GM12878 (cell line): ENCODE measurements at regions not wholly inside any gene's neighbourhood (a gene's known extent, or its start where the extent isn't known, plus 50 kb on each side); places are given as distances from the start of the nearest gene placed in this dataset.

ENCODE experiments used
- ATAC-seq: fragments of 200-7000 bp; cut with Tn5 transposase; 3 replicates; pipeline ENCODE4 v1.9.1; 2020; ENCODE audit warnings: mild to moderate bottlenecking, moderate library complexity
- BruUV-seq: library from RNA; stranded (reverse); fragments of 400-500 nt; replicated peaks from 2 replicates; lab custom pipeline; 2021; lab: Mats Ljungman, UMichigan
- CTCF ChIA-PET: fragments of 300-600 bp; sonication (Branson Sonifier 250); formaldehyde crosslinking; extraction: SDS; loops from one replicate; lab custom pipeline; 2021; ENCODE audit warnings: inconsistent platforms; lab: Yijun Ruan, JAX
- POLR2A ChIA-PET: fragments of 350-600 bp; formaldehyde crosslinking; extraction: SDS; loops from one replicate; lab custom pipeline; 2021; ENCODE audit warnings: inconsistent platforms; lab: Charles Lee
- RAD21 ChIA-PET: fragments of 300-600 bp; sonication (Branson Sonifier 250); formaldehyde crosslinking; loops from one replicate; lab custom pipeline; 2023; ENCODE audit warnings: antibody characterized with exemption; ENCODE audit not compliant: unreplicated experiment; lab: Charles Lee
- SMC1A ChIA-PET: fragments of 300-600 bp; sonication (Branson Sonifier 250); formaldehyde crosslinking; loops from one replicate; lab custom pipeline; 2023; ENCODE audit not compliant: unreplicated experiment, uncharacterized antibody; lab: Charles Lee
- DNase-seq: peaks from one replicate; pipeline ENCODE4 v3.0.0-alpha.2; 2011; ENCODE audit warnings: low read depth, low spot score
- FAIRE-seq: peaks from 3 replicates; lab custom pipeline; 2011; peaks lifted over from hg19 to GRCh38; lab: Jason Lieb, UNC
- H2AFZ ChIP-seq: 2 replicates; pipeline ENCODE4 v1.6.0; 2011; ENCODE audit warnings: low read depth, low read length, control low read depth; ENCODE audit not compliant: control insufficient read depth
- H3K27ac ChIP-seq: 2 replicates; pipeline ENCODE4 v1.5.1; 2011; ENCODE audit warnings: control low read depth; ENCODE audit not compliant: control insufficient read depth, insufficient read depth
- H3K27me3 ChIP-seq, 2 experiments: replicated peaks in 1 of 2; 2 replicates each; pipeline versions ENCODE4 v1.6.0 to v1.6.1; 2011; ENCODE audit warnings: low read length in 1 of 2; ENCODE audit not compliant: control insufficient read depth in 2 of 2, insufficient read depth in 2 of 2
- H3K36me3 ChIP-seq, 2 experiments: 2 replicates each; pipeline ENCODE4 v1.5.1; 2011; ENCODE audit warnings: low read length in 1 of 2; ENCODE audit not compliant: control insufficient read depth in 2 of 2, insufficient read depth in 2 of 2
- H3K4me1 ChIP-seq: 2 replicates; pipeline ENCODE4 v1.6.1; 2011; ENCODE audit warnings: mild to moderate bottlenecking, low read length, moderate library complexity, mixed read lengths; ENCODE audit not compliant: control insufficient read depth, insufficient read depth
- H3K4me2 ChIP-seq: 2 replicates; pipeline ENCODE4 v1.6.0; 2011; ENCODE audit warnings: control low read depth; ENCODE audit not compliant: control insufficient read depth, insufficient read depth
- H3K4me3 ChIP-seq: fragments of 200-600 bp; sonication (generic); 2 replicates; pipeline ENCODE4 v1.5.1; 2016
- H3K79me2 ChIP-seq: 2 replicates; pipeline ENCODE4 v1.6.0; 2011; ENCODE audit warnings: low read length; ENCODE audit not compliant: control insufficient read depth, insufficient read depth
- H3K9ac ChIP-seq: 2 replicates; pipeline ENCODE4 v1.8.0; 2011; ENCODE audit warnings: low read length, control low read depth, mixed read lengths; ENCODE audit not compliant: control insufficient read depth, insufficient read depth
- H3K9me3 ChIP-seq: replicated peaks from 3 replicates; pipeline ENCODE4 v1.5.1; 2011; ENCODE audit warnings: mild to moderate bottlenecking, low read length; ENCODE audit not compliant: control insufficient read depth, insufficient read depth
- H4K20me1 ChIP-seq: 2 replicates; pipeline ENCODE4 v1.6.0; 2011; ENCODE audit not compliant: control insufficient read depth, insufficient read depth
- FOS ChIP-seq: IDR thresholded peaks from 3 replicates; pipeline ENCODE4 v1.6.1; 2011; ENCODE audit warnings: borderline replicate concordance; ENCODE audit not compliant: insufficient read length; ENCODE audit errors: extremely low read depth
- FOXK2 ChIP-seq: fragments of 450-650 bp; IDR thresholded peaks from 2 replicates; pipeline ENCODE4 v1.6.1; 2017; ENCODE audit warnings: mild to moderate bottlenecking, moderate library complexity
- HDAC6 ChIP-seq: fragments of 200-600 bp; sonication (generic); IDR thresholded peaks from one replicate; pipeline ENCODE4 v1.8.0; 2017; ENCODE audit warnings: antibody characterized with exemption; ENCODE audit not compliant: unreplicated experiment
- MXI1 ChIP-seq: fragments of 150-350 bp; IDR thresholded peaks from 2 replicates; pipeline ENCODE4 v1.6.1; 2011; ENCODE audit warnings: low read depth, mild to moderate bottlenecking, inconsistent platforms, low read length, improper control_type of control experiment
- NFIC ChIP-seq: IDR thresholded peaks from 2 replicates; pipeline ENCODE4 v1.6.1; 2012; ENCODE audit warnings: low read depth, mild to moderate bottlenecking, inconsistent platforms, low read length, moderate library complexity
- POU2F2 ChIP-seq: IDR thresholded peaks from 3 replicates; pipeline ENCODE4 v1.6.1; 2011; ENCODE audit warnings: low read depth, mild to moderate bottlenecking, low read length, borderline replicate concordance
- RAD51 ChIP-seq: fragments of 450-650 bp; IDR thresholded peaks from 2 replicates; pipeline ENCODE4 v1.6.1; 2016; ENCODE audit warnings: moderate library complexity, mild to moderate bottlenecking, inconsistent platforms
- RELA ChIP-seq: fragments of 450-650 bp; IDR thresholded peaks from 2 replicates; pipeline ENCODE4 v1.8.0; 2014; ENCODE audit warnings: borderline replicate concordance; ENCODE audit not compliant: partially characterized antibody
- SMAD1 ChIP-seq: fragments of 450-650 bp; IDR thresholded peaks from 2 replicates; pipeline ENCODE4 v1.6.1; 2018; ENCODE audit warnings: mild to moderate bottlenecking, low read depth; ENCODE audit not compliant: partially characterized antibody
- SP1 ChIP-seq: IDR thresholded peaks from one replicate; pipeline ENCODE4 v1.6.1; 2011; ENCODE audit warnings: low read depth, low read length
- TAF1 ChIP-seq: IDR thresholded peaks from 2 replicates; pipeline ENCODE4 v1.6.1; 2011; ENCODE audit warnings: mild to moderate bottlenecking, low read depth, low read length, borderline replicate concordance
- TCF7 ChIP-seq: IDR thresholded peaks from 2 replicates; pipeline ENCODE4 v1.6.1; 2014; ENCODE audit warnings: antibody characterized with exemption, borderline replicate concordance
- ZNF207 ChIP-seq: fragments of 450-650 bp; IDR thresholded peaks from 2 replicates; pipeline ENCODE4 v1.6.1; 2014; ENCODE audit warnings: antibody characterized with exemption, mild to moderate bottlenecking, borderline replicate concordance
- ZNF384 ChIP-seq: IDR thresholded peaks from 2 replicates; pipeline ENCODE4 v1.6.1; 2012; ENCODE audit warnings: low read depth, mild to moderate bottlenecking, low read length, improper control_type of control experiment, borderline replicate concordance
- WGBS: methylation state at CpG from one replicate; pipeline ENCODE4 v1.1.6; 2016; ENCODE audit warnings: low lambda C conversion rate; ENCODE audit not compliant: insufficient replicate concordance, insufficient coverage; ENCODE audit errors: missing lambda C conversion rate; 5-methylcytosine and 5-hydroxymethylcytosine counted together
- in situ Hi-C: fragments of 300-500 bp; cut with MboI; formaldehyde crosslinking; loops from 9 replicates; pipeline ENCODE4 v1.14.3; 2018; ENCODE audit warnings: mixed read lengths
- intact Hi-C: fragments of 100-400 bp; cut with micrococcal nuclease; formaldehyde crosslinking; loops from one replicate; pipeline ENCODE4 v1.14.2; 2022; ENCODE audit not compliant: unreplicated experiment
- TF ChIP-seq, protein P1 (sequence below), 3 experiments: IDR thresholded peaks in 2 of 3; conservative IDR thresholded peaks in 1 of 3; 2 replicates each; pipeline ENCODE4 v1.5.1; 2011; ENCODE audit warnings: low read depth in 3 of 3, low read length in 3 of 3, mild to moderate bottlenecking in 3 of 3, control low read depth in 2 of 3, moderate library complexity in 2 of 3, inconsistent platforms in 1 of 3, mixed read lengths in 1 of 3; ENCODE audit not compliant: control insufficient read depth in 2 of 3, insufficient read depth in 1 of 3; ENCODE audit errors: extremely low read depth in 1 of 3
- TF ChIP-seq, protein P2 (sequence below): IDR thresholded peaks from 2 replicates; pipeline ENCODE4 v1.6.1; 2012; ENCODE audit warnings: mild to moderate bottlenecking, low read depth, low read length
- TF ChIP-seq, protein P3 (sequence below): fragments of 450-650 bp; IDR thresholded peaks from 2 replicates; pipeline ENCODE4 v1.6.1; 2017; ENCODE audit warnings: mild to moderate bottlenecking, low read depth, inconsistent platforms; ENCODE audit not compliant: poor library complexity, severe bottlenecking

DNA sequence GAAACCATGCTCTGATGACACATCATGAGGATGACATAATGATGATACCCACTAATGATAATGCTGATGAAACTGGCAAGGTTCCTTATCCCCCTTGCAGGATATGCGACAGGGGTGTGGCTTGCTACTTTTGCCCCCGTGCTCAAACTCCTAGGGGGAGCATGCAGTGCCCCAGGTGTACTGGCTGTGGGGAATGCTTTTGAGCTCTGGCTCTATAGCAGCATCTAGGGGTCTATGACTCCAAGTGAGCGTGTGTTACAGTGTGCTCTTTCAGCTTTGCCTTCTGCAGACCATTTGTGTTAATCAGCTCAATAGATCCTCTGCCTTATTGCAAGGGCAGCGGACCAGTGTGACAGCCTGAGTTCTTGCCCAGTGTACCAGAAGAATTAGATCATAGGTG lies 1239.5 kb downstream of the SI start (continued):
- TF ChIP-seq MXI1 (no peak), POU2F2 (no peak)

DNA sequence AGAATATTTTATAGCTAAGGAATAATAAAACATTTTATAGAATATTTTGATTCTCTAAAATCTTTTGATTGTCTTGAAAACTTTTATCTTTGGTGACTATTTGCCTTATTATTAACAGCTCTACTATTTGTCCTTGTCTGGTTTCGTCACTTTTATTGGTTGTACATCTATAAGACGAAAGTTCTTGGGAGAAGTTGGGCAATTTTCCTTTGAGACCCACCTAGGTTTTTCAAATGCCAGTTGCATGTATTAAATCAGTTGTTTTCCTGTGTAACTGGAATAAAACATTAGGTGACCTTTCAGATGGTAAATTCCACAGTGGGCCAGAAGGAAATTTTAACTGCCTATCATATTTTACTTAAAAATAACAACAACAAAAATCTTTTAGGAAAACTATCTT lies 1245.7 kb downstream of the SI start:
- no peaks in the 10 kb centered on the region for H4K20me1 ChIP-seq
- in situ Hi-C loops (no loop called here), intact Hi-C loops (no loop called here)
- no TSS peak for BruUV-seq
- CTCF ChIA-PET = no interaction called here
- H3K9me3 ChIP-seq = no peaks in the 10 kb centered on the region
- POLR2A ChIA-PET = no interaction called here
- no peak overlapping the region for H3K4me3 ChIP-seq
- DNase-seq = no peak
- FAIRE-seq = no peak
- no peak overlapping the region for H3K27ac ChIP-seq
- TF ChIP-seq SP1 = no peak
- TF ChIP-seq, protein P1, sequence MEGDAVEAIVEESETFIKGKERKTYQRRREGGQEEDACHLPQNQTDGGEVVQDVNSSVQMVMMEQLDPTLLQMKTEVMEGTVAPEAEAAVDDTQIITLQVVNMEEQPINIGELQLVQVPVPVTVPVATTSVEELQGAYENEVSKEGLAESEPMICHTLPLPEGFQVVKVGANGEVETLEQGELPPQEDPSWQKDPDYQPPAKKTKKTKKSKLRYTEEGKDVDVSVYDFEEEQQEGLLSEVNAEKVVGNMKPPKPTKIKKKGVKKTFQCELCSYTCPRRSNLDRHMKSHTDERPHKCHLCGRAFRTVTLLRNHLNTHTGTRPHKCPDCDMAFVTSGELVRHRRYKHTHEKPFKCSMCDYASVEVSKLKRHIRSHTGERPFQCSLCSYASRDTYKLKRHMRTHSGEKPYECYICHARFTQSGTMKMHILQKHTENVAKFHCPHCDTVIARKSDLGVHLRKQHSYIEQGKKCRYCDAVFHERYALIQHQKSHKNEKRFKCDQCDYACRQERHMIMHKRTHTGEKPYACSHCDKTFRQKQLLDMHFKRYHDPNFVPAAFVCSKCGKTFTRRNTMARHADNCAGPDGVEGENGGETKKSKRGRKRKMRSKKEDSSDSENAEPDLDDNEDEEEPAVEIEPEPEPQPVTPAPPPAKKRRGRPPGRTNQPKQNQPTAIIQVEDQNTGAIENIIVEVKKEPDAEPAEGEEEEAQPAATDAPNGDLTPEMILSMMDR (IDR thresholded peaks at IDR 0.05 in 2 of 3, conservative IDR thresholded peaks at IDR 0.05 in 1 of 3; ENCODE audit: control insufficient read depth in 2 of 3, extremely low read depth in 1 of 3, insufficient read depth in 1 of 3, low read depth in 3 of 3, low read length in 3 of 3) = no peak
- TF ChIP-seq, protein P2, sequence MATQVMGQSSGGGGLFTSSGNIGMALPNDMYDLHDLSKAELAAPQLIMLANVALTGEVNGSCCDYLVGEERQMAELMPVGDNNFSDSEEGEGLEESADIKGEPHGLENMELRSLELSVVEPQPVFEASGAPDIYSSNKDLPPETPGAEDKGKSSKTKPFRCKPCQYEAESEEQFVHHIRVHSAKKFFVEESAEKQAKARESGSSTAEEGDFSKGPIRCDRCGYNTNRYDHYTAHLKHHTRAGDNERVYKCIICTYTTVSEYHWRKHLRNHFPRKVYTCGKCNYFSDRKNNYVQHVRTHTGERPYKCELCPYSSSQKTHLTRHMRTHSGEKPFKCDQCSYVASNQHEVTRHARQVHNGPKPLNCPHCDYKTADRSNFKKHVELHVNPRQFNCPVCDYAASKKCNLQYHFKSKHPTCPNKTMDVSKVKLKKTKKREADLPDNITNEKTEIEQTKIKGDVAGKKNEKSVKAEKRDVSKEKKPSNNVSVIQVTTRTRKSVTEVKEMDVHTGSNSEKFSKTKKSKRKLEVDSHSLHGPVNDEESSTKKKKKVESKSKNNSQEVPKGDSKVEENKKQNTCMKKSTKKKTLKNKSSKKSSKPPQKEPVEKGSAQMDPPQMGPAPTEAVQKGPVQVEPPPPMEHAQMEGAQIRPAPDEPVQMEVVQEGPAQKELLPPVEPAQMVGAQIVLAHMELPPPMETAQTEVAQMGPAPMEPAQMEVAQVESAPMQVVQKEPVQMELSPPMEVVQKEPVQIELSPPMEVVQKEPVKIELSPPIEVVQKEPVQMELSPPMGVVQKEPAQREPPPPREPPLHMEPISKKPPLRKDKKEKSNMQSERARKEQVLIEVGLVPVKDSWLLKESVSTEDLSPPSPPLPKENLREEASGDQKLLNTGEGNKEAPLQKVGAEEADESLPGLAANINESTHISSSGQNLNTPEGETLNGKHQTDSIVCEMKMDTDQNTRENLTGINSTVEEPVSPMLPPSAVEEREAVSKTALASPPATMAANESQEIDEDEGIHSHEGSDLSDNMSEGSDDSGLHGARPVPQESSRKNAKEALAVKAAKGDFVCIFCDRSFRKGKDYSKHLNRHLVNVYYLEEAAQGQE = no peak
- no peak for TF ChIP-seq ZNF207
- TF ChIP-seq ZNF384 = no peak
- TF ChIP-seq TCF7 = no peak
- TF ChIP-seq FOS = no peak
- no peak for TF ChIP-seq FOXK2
- no peak for TF ChIP-seq RELA
- TF ChIP-seq RAD51 = no peak
- no peak for TF ChIP-seq SMAD1
- TF ChIP-seq TAF1 = no peak
- TF ChIP-seq HDAC6 = no peak
- TF ChIP-seq NFIC = no peak
- TF ChIP-seq, protein P3, sequence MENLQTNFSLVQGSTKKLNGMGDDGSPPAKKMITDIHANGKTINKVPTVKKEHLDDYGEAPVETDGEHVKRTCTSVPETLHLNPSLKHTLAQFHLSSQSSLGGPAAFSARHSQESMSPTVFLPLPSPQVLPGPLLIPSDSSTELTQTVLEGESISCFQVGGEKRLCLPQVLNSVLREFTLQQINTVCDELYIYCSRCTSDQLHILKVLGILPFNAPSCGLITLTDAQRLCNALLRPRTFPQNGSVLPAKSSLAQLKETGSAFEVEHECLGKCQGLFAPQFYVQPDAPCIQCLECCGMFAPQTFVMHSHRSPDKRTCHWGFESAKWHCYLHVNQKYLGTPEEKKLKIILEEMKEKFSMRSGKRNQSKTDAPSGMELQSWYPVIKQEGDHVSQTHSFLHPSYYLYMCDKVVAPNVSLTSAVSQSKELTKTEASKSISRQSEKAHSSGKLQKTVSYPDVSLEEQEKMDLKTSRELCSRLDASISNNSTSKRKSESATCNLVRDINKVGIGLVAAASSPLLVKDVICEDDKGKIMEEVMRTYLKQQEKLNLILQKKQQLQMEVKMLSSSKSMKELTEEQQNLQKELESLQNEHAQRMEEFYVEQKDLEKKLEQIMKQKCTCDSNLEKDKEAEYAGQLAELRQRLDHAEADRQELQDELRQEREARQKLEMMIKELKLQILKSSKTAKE = no peak
- SMC1A ChIA-PET = interaction anchor here (1.4 kb wide), 2 partner anchors 11 to 20 kb away, joined by 3 to 5 read pairs; no protein-coding TSS in a partner anchor
- 0% methylated on average over 2 of the region's 2 CpGs for WGBS
- H3K36me3 ChIP-seq = no peaks in the 10 kb centered on the region
- H3K79me2 ChIP-seq = no peaks in the 10 kb centered on the region
- H3K9ac ChIP-seq = no peak overlapping the region
- H2AFZ ChIP-seq = no peak overlapping the region
- RAD21 ChIA-PET = no interaction called here
- H3K4me2 ChIP-seq = no peak overlapping the region
- H3K27me3 ChIP-seq = no peaks in the 10 kb centered on the region
- no peaks in the 10 kb centered on the region for H3K4me1 ChIP-seq
- no peak for ATAC-seq
